GM12892 (cell line): ENCODE measurements at regions not wholly inside any gene's neighbourhood (a gene's known extent, or its start where the extent isn't known, plus 50 kb on each side); places are given as distances from the start of the nearest gene placed in this dataset.

Source experiments
- DNase-seq: peaks from one replicate; pipeline ENCODE4 v3.0.0; 2011; ENCODE audit not compliant: insufficient read length
- FAIRE-seq: peaks from 2 replicates; lab custom pipeline; 2011; peaks lifted over from hg19 to GRCh38; lab: Jason Lieb, UNC
- POLR2A ChIP-seq: IDR thresholded peaks from 2 replicates; pipeline ENCODE4 v1.6.1; 2011; ENCODE audit warnings: low read depth, low read length, control low read depth
- POLR2AphosphoS5 ChIP-seq: IDR thresholded peaks from 2 replicates; pipeline ENCODE4 v1.6.1; 2011; ENCODE audit warnings: low read depth, low read length, control low read depth
- TAF1 ChIP-seq: IDR thresholded peaks from 2 replicates; pipeline ENCODE4 v1.6.1; 2011; ENCODE audit warnings: low read depth, mild to moderate bottlenecking, control low read depth, low read length, borderline replicate concordance

DNA sequence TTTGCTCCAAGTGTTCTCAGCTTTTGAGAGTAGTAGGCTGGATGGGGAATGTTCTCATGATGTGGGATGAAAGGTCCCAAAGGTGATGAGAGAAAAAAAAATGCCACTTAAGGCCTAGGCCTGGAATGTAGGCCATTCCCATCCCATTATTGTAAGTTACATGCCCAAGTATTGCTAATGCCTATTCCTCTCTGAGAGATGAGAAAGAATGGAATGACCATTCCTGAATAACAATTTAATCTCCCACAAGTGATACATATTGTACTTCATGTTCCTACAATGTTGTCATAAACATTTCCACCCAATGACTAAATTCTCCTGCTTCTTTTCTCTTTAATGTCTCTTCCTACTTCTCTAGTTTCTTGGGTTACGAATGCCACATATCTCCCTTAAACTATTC, 102.8 kb upstream of the KCNJ16 start:
- FAIRE-seq (no peak), DNase-seq (no peak)
- TF ChIP-seq POLR2A (no peak), POLR2AphosphoS5 (no peak), TAF1 (no peak)

GRCh38 chr17:69975808-69976207, 99.2 kb upstream of the KCNJ16 start:
- no peak for DNase-seq
- FAIRE-seq = no peak
- TF ChIP-seq POLR2A (no peak), POLR2AphosphoS5 (no peak), TAF1 (no peak)

GRCh38 chr17:69978056-69978646, 96.9 kb upstream of the KCNJ16 start:
- DNase-seq (no peak), FAIRE-seq (no peak)
- TF ChIP-seq POLR2AphosphoS5 (no peak), TAF1 (no peak), POLR2A (no peak)

DNA sequence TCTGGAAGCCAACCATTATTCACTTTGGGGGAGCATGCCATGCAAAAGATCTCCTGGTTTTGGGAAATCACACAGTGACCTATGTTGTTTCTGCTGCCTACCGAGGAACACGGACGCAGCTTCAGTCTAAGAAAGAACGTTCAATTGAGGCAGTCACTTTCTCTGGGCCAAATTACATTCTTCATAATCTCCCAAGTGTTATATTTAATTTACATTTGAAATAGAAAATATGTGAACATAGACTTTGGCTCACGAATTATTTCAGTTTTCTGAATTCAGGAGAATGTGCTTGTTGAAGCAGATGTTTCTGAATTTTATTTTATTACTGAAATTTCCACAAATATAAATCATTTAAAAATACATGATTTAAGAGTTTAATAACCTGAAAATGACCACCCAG, 93.6 kb upstream of the KCNJ16 start:
- TF ChIP-seq TAF1 (no peak), POLR2A (no peak), POLR2AphosphoS5 (no peak)
- no peak for FAIRE-seq
- DNase-seq = no peak

GRCh38 chr17:69995476-69995875, 79.5 kb upstream of the KCNJ16 start:
- TF ChIP-seq TAF1 (no peak), POLR2A (no peak), POLR2AphosphoS5 (no peak)
- DNase-seq = no peak

DNA sequence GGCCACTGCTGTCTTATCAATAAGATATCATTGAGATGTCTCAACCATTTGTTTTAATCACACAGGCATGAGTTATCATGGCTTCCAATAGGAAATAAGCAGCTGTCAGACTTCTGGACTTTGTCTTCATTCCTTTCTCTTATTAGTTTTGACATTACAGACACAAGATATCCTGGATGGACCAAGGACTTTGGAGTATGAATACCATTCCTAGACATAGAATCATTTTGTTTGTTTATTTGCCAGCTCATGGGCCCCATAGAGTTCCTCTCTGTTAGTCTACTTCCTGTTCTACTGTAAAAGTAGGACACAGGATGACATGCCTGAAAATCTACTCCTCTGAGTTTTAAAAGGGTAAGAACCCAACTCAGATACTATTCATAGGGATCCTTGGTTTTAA, 77.7 kb upstream of the KCNJ16 start:
- TF ChIP-seq TAF1 (no peak), POLR2AphosphoS5 (no peak), POLR2A (no peak)
- no peak for DNase-seq
- FAIRE-seq = no peak

More at GRCh38 chr17:69995476-69995875, 79.5 kb upstream of the KCNJ16 start:
- FAIRE-seq = no peak

DNA sequence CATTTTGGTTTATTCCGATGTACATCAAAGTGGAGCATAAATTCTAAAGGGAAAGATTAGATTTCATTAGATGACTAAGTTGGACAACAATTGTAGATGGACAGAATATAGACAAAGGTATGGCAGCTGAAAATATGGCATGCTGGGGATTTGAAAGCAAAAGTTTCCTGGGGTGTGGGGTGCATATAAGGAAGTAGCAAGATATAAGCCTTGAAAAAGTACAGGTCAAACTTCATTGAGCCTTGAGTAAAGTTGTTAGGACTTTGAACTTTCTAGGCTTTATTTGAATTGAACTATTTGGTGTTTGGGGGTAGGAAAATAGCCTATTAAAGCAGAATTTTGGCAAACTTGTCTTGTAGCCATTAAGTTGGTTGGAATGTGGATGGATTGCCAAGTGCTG, 75.8 kb upstream of the KCNJ16 start:
- FAIRE-seq (no peak), DNase-seq (no peak)
- TF ChIP-seq POLR2AphosphoS5 (no peak), TAF1 (no peak), POLR2A (no peak)

DNA sequence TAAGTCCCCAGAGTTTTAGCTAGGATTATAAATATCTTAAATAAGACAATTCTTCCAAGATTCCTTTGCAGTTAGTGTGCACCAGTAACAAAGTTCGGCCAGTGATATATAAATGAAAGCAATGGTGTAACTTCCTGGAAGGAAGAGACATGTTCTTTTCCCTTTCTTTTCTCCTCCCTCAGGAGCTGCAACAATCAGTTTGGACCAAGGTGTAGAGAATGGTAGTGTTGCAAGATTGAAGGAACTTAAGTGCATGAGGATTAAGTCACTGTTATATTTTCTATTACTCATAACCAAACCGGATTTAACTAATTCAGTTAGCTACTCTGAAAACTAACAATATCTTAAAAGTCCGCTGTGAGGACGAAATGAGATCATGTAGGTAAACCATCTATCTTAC, 68.9 kb upstream of the KCNJ16 start:
- FAIRE-seq = no peak
- no peak for DNase-seq
- TF ChIP-seq TAF1 (no peak), POLR2A (no peak), POLR2AphosphoS5 (no peak)

- DNase-seq = no peak
- TF ChIP-seq POLR2AphosphoS5 (no peak), POLR2A (no peak), TAF1 (no peak)
- no peak for FAIRE-seq
Measured at GRCh38 chr17:70011750-70012149, 63.3 kb upstream of the KCNJ16 start.

DNA sequence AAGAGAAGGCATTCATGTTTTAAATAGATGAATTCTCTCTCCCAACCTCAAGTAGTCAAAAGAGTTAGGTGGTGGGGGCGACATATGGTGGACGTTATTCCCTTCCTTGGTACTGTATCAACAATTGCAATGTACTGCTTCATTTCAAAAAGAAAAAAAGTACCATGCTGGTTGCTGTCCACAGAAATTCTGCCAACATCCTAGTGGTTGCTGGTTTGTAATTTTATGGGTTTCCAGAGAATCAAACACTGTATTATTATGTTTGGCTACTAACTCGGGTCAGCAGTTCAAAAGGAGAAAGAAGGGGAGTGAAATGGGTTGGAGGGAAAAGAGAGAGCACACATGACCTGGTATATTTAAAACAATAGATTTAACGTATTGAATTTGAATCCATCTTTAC, 61.1 kb upstream of the KCNJ16 start:
- FAIRE-seq (no peak), DNase-seq (no peak)
- TF ChIP-seq TAF1 (no peak), POLR2AphosphoS5 (no peak), POLR2A (no peak)

DNA sequence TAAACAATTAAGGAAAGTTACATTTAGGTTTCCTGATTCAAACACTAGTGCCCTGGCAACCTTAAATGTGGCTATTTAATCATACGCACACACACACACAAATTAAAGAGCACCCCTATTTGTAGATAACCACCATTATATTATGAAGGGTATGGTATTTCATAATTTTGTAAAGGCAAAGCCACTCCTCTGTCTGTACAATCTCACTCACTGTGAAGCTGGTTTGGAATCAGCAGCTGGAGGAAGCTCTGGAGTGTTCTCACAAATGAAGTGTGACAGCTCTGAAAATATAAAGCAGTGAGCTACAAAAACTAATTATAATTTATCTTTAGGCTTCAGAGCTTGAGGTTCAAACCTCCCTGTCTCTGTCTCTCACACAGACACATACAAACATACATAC, 57.9 kb upstream of the KCNJ16 start:
- DNase-seq (no peak), FAIRE-seq (no peak)
- no peak for TF ChIP-seq POLR2A
- TF ChIP-seq TAF1 = no peak
- no peak for TF ChIP-seq POLR2AphosphoS5

GRCh38 chr17:70017941-70018340, 57.1 kb upstream of the KCNJ16 start:
- DNase-seq (no peak), FAIRE-seq (no peak)
- TF ChIP-seq TAF1 (no peak), POLR2AphosphoS5 (no peak), POLR2A (no peak)
